HG03520 (cell line): ENCODE measurements at regions not wholly inside any gene's neighbourhood (a gene's known extent, or its start where the extent isn't known, plus 50 kb on each side); places are given as distances from the start of the nearest gene placed in this dataset.

Source experiments
- ATAC-seq: cut with Tn5 transposase; IDR thresholded peaks from one replicate; pipeline ENCODE4 v1.9.1; 2021; ENCODE audit warnings: mild to moderate bottlenecking, moderate library complexity; ENCODE audit not compliant: unreplicated experiment

DNA sequence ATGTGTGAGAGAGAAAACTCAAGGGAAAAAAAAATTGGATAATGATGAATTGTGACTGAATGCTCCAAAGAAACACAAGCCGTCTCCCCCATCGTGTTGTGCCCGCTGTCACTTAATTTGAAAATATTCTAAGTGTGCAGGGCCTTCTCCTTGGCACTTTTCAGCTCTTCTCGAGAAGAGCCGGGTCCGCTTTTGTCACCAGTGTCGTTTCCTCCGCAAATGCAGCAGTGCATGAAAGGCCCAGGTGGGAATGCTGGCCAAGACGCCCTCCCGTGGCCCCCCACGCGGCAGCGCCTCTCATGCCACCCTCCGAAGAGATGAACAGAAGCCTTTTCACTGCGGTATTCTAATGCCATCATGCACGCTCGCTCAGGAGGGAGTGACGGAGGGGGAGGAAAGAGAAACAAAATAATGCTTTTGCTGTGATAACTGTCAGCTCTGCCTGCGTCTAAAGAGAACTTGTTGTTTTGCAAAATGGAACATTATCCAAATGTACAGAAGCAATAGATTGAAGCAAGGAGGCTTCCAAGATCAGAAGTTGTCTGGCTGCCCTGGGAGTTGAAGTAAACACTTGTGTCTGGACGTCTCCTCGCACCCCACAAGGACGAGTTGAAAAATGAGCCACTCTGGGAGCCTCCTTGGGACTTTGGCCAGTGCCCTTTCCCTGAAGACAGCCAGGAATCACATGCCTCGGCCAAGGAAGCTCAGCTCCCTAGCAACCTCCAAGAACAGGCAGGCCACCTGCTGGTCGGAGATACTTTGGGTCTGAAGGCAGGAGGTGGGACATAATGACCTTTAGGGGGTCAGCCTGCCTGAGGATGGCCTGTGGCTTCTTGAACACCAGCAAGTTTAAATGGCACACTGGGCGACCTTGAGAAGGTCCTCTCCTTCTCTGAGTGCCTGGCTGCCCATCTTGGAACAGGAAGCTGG lies 166.1 kb upstream of the ZC3H12A start:
- ATAC-seq: no peak

DNA sequence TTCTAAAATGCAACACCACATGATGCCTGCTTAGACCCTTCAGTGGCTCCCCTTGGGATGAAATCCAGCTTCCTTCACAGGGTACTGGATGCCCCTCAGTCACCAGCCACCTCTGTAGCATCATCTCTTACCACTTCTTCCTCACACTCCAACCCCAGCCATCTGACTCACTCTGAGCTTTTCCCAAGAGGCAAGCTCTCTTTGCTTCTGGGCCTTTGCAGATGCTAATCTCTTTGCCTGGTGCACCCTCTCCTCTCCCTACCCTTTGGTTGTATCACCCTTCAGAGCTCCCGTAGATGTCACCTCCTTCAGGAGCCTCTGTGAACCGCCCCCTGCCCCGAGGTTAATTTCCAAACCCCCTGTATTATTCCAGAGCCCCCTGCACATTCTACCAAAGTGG lies 164.8 kb upstream of the ZC3H12A start:
- ATAC-seq: no peak

DNA sequence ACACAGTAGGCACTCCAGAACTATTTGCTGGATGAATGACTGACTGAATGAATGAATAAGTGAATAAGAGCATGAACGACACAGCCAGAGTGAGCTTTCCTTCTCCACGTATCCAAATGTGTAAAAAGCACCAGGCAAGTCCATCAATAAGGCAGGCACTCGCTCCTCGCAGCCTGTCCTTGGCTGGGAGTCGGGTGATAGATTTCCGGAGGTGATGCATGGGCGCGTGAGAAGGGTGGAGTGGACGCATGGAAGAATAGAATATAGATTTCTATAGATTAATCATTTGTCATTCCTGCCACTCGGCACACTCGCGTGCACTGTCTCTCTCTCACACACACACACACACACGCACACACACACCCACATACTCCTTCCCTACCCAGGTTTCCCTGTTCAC lies 164.3 kb upstream of the ZC3H12A start:
- ATAC-seq: no peak

DNA sequence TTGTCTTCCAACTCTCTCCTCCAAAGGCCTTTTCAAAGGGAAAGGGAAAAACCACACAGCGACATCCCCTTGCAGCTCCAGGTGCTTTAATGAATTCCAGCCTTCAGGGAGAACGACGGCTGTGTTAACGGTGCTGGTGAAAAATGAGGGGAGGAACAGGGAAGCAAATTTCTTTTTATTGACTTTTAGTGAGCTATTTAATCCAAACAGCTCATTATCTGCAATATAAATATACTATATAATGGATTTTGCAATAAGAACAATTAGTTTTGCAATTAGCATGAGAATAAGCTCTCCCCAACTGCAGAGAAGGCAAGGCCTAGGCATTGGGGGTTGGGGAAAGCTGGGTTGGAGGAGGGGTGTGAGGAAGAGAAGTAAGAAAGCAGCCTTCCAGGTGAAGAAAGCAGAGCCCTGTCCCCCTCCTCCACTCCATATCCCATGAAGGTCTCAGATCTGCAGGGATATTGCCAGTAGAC lies 159.0 kb upstream of the ZC3H12A start:
- ATAC-seq: no peak

DNA sequence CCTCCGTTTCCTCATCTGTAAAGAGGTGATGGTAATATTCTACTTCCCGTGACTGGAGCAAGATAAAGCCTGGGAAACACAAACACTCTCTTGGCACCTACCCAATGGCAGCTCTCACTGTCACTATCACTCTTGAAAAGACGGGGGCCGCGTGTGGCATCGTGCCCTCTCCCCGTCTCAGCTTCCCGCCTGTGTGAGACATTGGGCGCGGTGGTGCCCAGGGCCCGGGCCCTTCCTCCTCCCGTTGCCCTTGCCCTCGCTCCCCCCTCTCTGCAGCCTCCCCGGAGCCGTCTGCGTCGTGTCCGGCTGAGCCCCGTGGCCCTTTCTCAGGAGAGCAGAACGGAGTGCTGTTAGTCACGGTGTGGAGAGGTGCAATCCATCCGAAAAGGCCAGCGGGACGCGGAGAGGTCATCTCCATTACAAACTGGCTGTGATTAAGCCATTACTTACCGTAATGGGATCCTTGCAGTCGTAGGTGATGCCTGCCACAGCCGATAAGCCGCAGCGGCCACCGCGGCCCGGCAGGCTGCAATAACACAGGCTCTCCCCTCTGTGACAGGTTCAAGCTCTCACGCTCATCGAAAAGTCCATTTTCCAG lies 156.4 kb upstream of the ZC3H12A start:
- no peak for ATAC-seq

DNA sequence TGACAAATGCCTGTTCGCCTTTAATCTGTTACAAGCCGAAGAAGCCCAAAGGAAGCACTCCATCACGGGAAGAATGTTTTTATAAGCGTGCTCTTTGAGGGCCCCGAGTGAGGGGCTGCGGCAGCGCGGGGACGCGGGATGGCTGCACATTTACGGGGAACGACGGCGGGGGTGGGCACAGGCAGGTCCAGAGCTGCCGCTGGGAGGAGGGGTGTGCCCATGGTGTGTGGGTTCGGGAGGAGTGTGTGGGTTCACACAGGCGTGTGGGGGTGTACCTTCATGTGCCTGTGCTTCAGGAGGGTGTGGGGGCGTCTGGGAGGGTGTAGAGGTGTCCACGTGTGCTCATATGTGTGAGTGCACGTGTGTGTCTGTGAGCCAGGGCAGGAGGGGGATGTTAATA lies 155.9 kb upstream of the ZC3H12A start:
- no peak for ATAC-seq

DNA sequence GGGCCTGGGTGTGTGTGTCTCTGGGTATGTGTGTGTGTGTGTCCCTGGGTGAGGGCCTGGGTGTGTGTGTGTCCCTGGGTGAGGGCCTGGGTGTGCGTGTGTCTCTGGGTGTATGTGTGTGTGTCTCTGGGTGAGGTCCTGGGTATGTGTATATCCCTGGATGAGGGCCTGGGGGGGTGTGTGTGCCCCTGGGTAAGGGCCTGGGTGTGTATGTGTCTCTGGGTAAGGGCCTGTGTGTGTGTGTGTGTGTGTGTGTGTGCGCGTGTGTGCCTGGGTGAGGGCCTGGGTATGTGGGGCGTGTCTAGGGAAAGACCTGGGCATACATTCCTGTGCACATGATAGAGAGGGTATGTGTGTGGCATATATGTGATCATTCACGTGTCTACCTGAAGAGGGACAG lies 155.1 kb upstream of the ZC3H12A start:
- ATAC-seq: no peak

DNA sequence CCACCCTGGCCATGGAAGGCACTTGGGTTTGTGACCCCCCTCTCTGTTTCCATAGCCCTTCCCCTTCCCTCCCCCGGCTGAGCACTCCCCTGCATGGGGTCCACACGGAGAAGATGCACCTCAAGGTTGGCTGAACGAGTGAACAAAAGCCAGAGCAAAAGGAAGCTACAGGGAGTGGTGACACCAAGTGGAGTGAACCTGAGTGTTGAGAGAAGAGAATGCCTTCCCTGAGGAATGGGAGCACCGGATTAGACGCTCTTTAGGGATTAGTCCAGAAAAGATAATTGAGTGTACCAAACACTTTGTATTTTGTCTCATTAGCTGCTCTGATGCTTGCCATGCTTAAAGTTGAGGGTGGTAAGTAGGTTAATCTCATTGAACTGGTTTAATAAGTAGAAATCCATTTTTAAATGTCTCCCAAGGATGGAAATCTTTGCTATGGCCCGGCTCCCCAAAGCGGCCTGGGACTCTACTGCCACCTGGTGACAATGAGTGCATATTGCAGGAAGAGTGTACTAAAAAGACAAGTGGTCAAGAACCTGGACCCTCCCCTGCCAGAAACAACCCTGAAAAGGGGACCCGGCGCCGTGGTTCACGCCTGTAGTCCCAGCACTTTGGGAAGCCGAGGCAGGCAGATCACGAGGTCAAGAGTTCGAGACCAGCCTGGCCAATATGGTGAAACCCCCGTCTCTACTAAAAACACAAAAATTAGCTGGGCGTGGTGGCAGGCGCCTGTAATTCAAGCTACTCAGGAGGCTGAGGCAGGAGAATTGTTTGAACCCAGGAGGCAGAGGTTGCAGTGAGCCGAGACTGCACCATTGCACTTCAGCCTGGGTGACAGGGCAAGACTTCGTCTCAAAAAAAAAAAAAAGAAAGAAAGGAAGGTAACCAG lies 150.6 kb upstream of the ZC3H12A start:
- no peak for ATAC-seq

DNA sequence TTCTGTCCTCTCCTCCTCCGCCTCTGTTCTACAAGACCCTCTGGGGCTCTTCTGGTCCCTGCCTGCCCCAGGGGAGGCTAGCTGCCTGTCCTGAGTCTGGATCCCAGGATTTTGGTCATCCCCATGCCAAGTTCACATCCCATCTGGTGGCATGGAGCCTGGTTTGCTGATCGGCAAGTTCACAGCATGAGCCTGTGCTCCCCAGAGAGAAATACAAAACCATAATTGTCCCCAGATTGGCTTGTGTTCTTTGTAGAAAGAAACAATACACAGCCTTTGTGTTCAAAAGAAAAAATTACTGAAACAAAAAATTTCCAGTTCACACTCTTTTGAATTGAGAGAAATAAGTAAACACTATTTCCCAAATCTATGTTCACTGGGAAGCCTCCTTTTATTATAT lies 149.4 kb upstream of the ZC3H12A start:
- ATAC-seq: no peak

DNA sequence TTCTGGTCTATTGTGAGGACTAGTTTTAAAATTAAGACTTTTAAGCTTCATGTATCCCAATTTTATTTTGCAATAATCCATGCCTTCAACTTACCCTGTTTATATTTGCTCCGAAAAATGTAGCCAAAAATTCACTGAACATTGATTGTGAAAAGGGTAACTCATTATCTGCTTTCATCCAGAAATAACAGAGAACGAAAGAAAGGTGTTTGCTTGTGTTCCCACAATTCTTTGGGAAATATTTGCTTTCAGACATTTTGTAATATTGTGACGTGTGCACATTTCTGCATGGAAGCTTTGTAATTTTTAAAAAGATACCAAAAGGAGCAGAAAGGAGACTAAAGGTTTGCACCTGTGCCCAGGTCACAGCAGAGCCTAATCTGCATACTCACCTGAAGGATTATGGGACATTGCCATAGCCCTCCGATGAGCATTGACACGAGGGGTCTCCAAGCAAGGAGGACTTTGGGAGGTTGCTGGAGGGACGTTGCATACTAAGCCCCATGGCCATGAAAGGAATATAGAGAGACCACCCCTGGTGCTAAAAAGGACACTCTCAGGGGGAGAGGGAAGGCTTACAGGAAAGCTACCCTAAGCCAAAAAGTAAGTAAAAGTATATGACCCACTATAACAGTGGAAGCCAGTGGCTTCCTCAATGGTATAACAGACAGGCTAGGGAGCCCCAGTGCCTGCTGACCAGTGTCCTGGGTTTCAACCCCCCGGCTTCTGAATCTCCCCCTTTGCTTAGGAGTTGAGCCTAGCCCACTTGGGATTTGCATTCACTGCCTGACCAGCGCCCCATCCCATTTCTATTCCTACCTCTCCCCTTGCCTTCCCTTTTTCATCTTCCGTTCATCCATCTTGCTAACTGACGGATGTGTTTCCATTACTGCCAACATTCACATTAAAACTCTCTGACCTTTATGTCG lies 148.6 kb upstream of the ZC3H12A start:
- no peak for ATAC-seq

DNA sequence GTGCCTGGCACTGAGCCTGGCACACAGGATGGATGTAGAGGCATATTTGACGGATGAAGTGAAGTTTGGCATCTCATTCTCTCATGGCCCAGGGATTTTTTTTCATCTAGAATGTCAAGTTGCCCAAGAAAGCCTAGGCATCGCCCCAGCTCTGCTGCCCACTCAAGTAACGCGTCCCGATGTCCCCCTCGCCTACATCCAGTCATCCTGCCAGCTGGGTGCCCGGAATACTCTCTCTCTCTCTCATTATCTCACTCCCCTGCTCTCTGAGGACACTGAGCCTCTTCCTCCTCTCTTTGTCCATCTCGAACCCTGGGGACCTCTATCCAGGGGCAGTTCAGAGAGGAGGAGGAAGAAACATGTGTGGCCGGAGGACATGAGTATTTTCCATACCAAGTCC lies 142.3 kb upstream of the ZC3H12A start:
- no peak for ATAC-seq

DNA sequence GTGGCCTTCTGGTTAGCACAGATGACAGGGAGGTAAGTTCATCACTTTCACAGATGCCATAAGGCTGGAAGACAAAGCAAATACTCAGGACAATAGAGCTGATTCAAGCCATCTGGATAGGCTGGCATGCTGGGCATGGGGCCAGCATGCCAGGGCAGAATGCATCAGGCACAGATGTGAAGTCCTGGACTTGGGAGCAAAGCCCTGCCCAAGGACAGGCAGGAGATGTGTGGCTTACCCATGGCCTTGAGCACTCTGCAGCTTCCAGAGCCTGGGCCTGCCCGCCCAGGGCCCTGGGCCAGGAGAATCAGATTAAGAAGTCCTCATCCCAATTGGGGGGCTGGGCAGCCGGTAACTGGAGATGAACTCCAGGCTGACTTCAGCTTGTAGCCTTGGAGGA lies 135.7 kb upstream of the ZC3H12A start:
- no peak for ATAC-seq

DNA sequence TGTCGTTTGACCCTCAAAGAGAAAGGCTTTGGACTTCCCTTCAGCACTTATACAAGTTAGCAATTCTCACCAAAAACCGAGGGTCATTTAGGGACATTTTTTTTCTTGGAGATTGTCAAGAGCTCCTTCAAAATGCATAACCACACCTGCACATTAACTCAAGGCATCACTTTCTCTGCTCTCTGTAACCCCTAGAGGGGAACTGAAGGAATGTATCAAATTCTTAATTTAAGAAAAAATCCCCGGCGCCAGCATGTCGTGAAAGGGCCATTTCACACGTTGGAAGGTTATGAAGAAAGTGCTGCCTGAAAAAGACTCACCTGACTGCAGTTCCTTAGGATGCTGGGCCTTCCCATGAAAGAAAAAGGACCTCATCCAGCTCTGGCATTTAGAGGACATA lies 131.6 kb upstream of the ZC3H12A start:
- no peak for ATAC-seq

DNA sequence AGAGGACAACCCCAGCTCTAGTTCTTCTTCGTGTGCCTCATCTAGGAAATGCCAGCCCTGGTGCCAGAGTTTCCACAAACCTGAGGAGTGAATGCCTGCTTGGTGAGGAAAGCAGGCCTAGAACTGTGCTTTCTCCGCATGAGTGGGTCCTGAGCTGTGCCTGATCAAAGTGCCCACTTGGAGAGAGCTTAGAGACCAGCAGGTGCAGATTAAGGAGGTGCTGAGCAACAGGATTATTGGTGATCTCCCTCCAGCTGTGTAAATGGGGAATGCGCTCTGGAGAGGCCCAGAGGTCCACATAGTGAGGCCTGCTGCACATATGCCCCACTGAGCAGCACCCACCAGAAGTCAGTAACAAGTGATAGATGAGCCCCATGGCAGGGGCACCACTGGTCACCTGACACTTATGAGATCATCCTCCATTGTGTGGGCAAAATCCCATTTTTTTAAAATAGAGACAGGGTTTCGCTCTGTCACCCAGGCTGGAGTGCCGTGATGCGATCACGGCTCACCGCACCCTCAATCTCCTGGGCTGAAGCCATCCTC lies 127.2 kb upstream of the ZC3H12A start:
- ATAC-seq: no peak

DNA sequence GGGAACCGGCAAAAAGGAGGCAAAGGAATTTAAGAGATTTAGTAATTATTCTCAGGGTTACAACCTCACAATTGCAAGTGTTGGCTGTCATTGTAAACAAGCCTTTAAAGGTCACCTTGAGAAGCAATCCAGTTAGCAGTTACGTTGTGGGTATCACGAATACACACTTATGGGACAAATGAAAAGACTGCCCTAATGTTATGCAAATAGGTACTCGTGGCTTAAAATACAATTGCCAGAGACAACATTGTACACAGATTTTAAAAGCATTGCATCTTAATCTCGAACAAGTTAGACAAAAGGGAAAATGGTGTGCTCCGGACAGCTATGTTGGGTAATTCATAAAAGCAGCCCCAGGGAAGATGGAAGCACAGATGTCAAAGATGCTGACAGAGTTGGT lies 120.5 kb upstream of the ZC3H12A start:
- ATAC-seq: no peak

DNA sequence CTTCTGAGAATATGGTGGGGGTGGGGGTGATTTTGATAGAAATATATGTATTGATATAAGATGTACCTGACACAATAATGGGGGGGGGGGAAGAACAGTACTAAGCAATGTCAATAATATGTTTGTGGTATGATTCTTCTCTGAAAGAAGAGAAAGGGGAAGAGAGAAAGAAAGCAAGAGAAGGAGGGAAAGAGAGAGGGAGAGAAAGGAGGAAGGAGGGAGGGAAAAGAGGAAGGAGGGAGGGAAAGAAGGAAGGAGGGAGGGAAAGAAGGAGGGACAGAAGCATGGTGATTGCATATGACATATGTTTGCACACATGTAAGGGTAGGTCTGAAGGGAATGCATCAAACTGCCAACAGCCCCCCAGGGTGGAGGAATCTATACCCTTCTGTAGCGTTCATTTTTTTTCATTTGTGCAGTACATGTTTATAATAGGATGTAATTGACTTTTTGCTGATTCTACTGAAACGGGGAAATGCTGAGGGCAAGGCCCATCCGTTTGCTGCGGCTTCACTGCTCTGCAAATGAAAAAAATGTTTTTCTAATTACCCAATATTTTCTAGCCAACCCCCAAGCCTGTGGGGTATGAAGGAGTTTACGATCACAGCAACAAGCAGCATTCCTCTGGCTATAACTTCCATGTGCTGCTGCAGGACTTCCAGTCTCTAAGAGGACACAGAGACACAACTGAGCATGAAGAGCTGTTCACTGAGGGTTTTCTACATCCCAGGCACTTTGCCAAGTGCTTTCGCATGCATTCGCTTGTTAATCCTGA lies 119.3 kb upstream of the ZC3H12A start:
- no peak for ATAC-seq

DNA sequence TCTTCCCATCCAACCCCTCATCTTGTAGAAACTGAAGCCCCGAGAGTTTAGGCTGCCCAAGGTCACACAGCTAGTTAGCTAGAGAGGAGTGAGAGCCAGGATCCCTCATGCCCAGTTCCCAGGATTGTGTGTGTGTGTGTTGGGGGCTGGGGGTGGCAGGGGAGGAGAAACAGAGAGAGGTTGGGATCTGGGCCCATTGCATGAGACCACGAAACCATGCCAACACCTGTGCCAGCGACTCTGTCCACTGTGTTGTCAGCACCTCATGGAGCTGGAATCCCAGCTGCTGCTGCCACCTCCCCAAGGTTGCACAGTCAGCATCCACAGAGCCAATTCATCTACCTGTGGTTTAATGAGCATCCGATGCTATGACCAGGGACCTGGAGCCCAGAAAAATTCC lies 115.4 kb upstream of the ZC3H12A start:
- no peak for ATAC-seq

DNA sequence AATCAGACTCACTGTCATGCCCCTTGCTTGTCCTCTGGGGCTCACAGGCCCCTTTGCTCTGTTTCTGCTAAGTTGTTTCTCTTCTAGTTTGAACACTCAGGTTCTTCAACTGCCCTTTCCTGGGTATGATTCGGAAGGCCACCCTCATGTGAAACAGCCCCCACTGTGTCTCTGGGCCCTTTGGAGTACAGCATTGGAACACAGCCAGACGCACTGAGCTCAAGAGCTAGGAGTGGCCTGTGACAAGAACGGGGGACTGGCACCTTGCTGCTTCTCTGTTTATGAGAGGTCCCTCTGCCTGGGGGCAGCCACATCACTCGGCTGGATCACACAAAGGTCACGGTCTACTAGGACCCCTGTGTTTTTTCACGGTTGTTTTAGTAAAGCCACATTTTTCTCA lies 114.4 kb upstream of the ZC3H12A start:
- ATAC-seq: no peak
